ENCODE measurements at regions not wholly inside any gene's neighbourhood (a gene's known extent, or its start where the extent isn't known, plus 50 kb on each side); places are given as distances from the start of the nearest gene placed in this dataset.
A peak's percentile ranks its signal among the peaks of the same experiment; 100 is the strongest.

DNA sequence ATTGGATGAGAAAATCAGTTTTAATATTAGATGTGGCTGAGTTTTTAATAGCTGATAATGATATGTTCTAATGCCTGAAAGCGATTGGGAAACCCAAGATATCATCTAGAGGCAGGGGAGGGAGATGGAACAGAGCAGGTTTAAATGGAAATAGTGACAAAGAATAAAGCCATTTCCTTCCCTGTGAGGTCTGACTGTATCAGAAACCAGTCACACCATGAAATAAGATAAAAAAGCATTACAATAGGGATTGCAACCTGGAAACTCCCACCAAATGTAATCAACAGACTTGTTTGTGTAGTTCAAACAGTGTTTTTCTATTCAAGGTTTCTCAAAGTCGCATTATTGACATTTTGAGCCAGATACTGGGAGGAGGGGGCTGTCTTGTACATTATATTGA lies 110.1 kb upstream of the SMIM23 start:
- Histone ChIP-seq H3K4me1 (no peaks in the 10 kb centered on the region), H3K27ac (no peak overlapping the region), H3K4me3 (no peak overlapping the region), H3K36me3 (no peaks in the 10 kb centered on the region), H3K27me3 (no peaks in the 10 kb centered on the region), H3K9me3 (no peaks in the 10 kb centered on the region)
- WGBS (ENCODE audit: insufficient coverage, low coverage, low lambda C conversion rate, missing lambda C conversion rate), result 47% methylated on average over 2 of the region's 2 CpGs
- intact Hi-C loops (cut with DNase I), result no loop called here
- no peak for DNase-seq
- no peak for ATAC-seq
- no peak for TF ChIP-seq POLR2A (IDR thresholded peaks at IDR 0.05)
- TF ChIP-seq, protein P1, sequence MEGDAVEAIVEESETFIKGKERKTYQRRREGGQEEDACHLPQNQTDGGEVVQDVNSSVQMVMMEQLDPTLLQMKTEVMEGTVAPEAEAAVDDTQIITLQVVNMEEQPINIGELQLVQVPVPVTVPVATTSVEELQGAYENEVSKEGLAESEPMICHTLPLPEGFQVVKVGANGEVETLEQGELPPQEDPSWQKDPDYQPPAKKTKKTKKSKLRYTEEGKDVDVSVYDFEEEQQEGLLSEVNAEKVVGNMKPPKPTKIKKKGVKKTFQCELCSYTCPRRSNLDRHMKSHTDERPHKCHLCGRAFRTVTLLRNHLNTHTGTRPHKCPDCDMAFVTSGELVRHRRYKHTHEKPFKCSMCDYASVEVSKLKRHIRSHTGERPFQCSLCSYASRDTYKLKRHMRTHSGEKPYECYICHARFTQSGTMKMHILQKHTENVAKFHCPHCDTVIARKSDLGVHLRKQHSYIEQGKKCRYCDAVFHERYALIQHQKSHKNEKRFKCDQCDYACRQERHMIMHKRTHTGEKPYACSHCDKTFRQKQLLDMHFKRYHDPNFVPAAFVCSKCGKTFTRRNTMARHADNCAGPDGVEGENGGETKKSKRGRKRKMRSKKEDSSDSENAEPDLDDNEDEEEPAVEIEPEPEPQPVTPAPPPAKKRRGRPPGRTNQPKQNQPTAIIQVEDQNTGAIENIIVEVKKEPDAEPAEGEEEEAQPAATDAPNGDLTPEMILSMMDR (IDR thresholded peaks at IDR 0.05), result no peak

DNA sequence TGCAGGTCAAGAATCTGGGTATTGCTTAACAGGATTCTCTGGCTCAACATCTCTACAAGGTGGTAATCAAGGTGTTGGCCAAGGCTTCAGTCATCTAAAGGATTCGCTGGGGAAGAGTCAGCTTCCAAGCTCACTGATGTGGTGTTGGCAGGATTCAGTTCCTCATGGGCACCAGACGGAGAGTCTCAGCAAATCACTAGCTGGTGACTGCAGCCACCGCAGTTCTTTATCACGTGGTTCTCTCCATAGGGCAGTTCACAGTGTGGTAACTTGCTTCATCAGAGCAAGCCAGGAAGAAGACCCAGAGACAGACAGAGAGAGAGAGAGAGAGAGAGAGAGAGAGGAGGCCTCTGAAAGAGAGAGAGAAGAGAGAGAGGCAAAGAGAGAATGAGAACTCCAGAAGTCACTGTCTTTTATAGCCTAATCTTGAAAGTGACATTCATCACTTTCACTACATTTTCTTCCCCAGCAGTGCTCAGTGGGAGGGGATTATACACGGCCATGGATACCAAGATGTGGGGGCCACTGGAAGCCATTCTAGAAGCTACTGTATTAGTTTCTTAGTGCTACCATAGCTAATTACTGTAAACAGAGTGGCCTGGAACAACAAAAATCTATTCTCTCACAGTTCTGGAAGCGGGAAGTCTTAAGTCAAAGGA lies 109.2 kb upstream of the SMIM23 start:
- Histone ChIP-seq H3K4me3 (no peak overlapping the region), H3K9me3 (no peaks in the 10 kb centered on the region), H3K27ac (no peak overlapping the region), H3K4me1 (no peaks in the 10 kb centered on the region), H3K36me3 (no peaks in the 10 kb centered on the region), H3K27me3 (no peaks in the 10 kb centered on the region)
- intact Hi-C loops (cut with DNase I), result no loop called here
- ATAC-seq (peak; percentile 41 to 70 (median 58)), DNase-seq (no peak)
- TF ChIP-seq, protein P1 (IDR thresholded peaks at IDR 0.05), result no peak
- WGBS (ENCODE audit: insufficient coverage, low coverage, low lambda C conversion rate, missing lambda C conversion rate), result 45% methylated on average over 6 of the region's 6 CpGs

DNA sequence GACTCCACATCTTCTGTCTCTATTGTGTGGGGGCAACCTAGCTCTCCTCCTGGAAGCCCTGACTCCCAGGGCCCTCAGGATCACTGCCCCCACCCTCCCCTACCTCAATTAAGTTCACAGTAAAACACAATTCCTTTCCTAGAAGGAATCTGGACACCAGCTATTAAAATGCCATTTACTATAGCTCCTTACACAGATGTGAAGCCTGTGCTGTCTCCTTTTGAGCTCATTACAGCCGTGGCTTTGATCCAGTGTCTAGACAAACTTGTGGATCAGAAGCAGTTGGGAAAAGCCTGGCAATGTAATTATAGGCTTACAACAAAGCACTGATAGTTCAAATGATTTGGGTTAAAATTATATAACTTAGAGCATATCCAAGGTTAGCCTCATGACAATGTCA lies 107.0 kb upstream of the SMIM23 start:
- Histone ChIP-seq H3K4me3 (no peak overlapping the region), H3K4me1 (no peaks in the 10 kb centered on the region), H3K27ac (no peak overlapping the region), H3K27me3 (no peaks in the 10 kb centered on the region), H3K36me3 (no peaks in the 10 kb centered on the region), H3K9me3 (no peaks in the 10 kb centered on the region)
- intact Hi-C loops (cut with DNase I), result no loop called here
- DNase-seq (no peak), ATAC-seq (no peak)
- no peak for TF ChIP-seq POLR2A (IDR thresholded peaks at IDR 0.05)
- TF ChIP-seq, protein P1 (IDR thresholded peaks at IDR 0.05), result no peak
- WGBS (ENCODE audit: insufficient coverage, low coverage, low lambda C conversion rate, missing lambda C conversion rate), result 50% methylated on average over 1 of the region's 1 CpG

DNA sequence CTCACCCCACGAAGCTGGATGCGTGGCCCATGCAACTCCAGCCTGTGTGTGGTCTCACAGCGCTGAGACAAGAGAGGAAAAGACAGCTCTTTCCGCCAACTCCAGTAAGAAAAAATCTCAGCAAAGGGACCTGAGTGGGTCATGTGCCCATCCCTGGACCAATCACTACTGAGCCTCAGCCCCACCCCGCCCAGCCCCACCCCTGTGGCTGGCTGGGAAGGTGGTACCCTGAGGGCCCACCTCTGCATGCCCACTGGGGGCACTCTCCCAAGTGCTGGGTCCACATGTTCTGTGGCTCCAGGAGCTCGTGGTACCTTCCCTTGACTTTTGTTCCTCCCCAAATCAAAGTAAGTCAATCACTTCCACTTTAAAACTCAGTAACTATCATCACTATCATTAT lies 105.1 kb upstream of the SMIM23 start:
- no peaks in the 10 kb centered on the region for H3K4me1 ChIP-seq
- DNase-seq (peak in 1 of 3 donors; percentile 18), ATAC-seq (no peak)
- TF ChIP-seq, protein P1 (IDR thresholded peaks at IDR 0.05), result no peak
- no peak for TF ChIP-seq POLR2A (IDR thresholded peaks at IDR 0.05)
- no peaks in the 10 kb centered on the region for H3K36me3 ChIP-seq
- 71% methylated on average over 4 of the region's 6 CpGs for WGBS (ENCODE audit: insufficient coverage, low coverage, low lambda C conversion rate, missing lambda C conversion rate)
- H3K4me3 ChIP-seq, result no peak overlapping the region
- intact Hi-C loops (cut with DNase I), result no loop called here
- no peaks in the 10 kb centered on the region for H3K27me3 ChIP-seq
- no peak overlapping the region for H3K27ac ChIP-seq
- no peaks in the 10 kb centered on the region for H3K9me3 ChIP-seq

DNA sequence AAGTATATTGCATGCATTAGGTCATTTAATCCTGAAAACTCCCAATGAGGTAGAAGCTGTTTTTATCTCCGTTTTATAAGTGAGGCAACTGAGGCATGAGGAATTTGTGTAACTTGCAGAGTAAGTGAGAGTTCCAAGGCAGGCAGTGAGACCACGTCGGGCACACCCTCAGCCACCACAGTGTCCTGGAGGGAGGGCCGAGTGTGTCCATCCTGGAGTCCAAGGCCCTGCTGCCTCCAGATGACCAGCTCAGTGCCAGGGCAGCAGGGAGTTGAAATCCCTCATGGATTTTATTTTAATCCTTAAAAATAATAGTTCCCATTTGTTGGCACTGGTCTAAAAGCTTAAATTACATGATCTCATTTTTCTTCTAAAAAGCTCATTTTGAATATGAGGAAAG lies 104.6 kb upstream of the SMIM23 start:
- TF ChIP-seq, protein P1 (IDR thresholded peaks at IDR 0.05), result no peak
- no peak for TF ChIP-seq POLR2A (IDR thresholded peaks at IDR 0.05)
- no peaks in the 10 kb centered on the region for H3K4me1 ChIP-seq
- H3K27ac ChIP-seq, result no peak overlapping the region
- intact Hi-C loops (cut with DNase I), result no loop called here
- H3K27me3 ChIP-seq, result no peaks in the 10 kb centered on the region
- no peak overlapping the region for H3K4me3 ChIP-seq
- H3K9me3 ChIP-seq, result no peaks in the 10 kb centered on the region
- 45% methylated on average over 2 of the region's 4 CpGs for WGBS (ENCODE audit: insufficient coverage, low coverage, low lambda C conversion rate, missing lambda C conversion rate)
- no peaks in the 10 kb centered on the region for H3K36me3 ChIP-seq
- ATAC-seq (no peak), DNase-seq (peak in 1 of 3 donors; percentile 14)

Measured in right lobe of liver (tissue), 6 donors.